Mesothelial cell of epicardium (in vitro differentiated cells): ENCODE measurements at regions not wholly inside any gene's neighbourhood (a gene's known extent, or its start where the extent isn't known, plus 50 kb on each side); places are given as distances from the start of the nearest gene placed in this dataset.

Experiments used
- DNase-seq, 2 experiments: peaks; one replicate each; pipeline ENCODE4 v3.0.0; 2021; ENCODE audit warnings: low spot score in 2 of 2; ENCODE audit not compliant: unreplicated experiment in 2 of 2
- H3K27ac Mint-ChIP-seq: 2 replicates; pipeline ENCODE4 v1.8.0; 2021; ENCODE audit warnings: mixed read lengths
- H3K27me3 Mint-ChIP-seq: 2 replicates; pipeline ENCODE4 v1.8.0; 2021; ENCODE audit warnings: low read depth, mixed read lengths
- H3K36me3 Mint-ChIP-seq: 2 replicates; pipeline ENCODE4 v1.8.0; 2021; ENCODE audit warnings: mixed read lengths
- H3K4me1 Mint-ChIP-seq: 2 replicates; pipeline ENCODE4 v1.8.0; 2021; ENCODE audit warnings: mixed read lengths
- H3K4me3 Mint-ChIP-seq: 2 replicates; pipeline ENCODE4 v1.8.0; 2021; ENCODE audit warnings: mild to moderate bottlenecking, moderate library complexity, mixed read lengths
- H3K9me3 Mint-ChIP-seq: 2 replicates; pipeline ENCODE4 v1.8.0; 2021; ENCODE audit warnings: mixed read lengths
- CTCF ChIP-seq: fragments of 200-600 bp; sonication (generic); IDR thresholded peaks from one replicate; pipeline ENCODE4 v1.5.0; 2021; ENCODE audit warnings: antibody characterized with exemption; ENCODE audit not compliant: unreplicated experiment

GRCh38 chr3:146382386-146382785, 87.0 kb downstream of the PLSCR2 start:
- Mint-ChIP-seq H3K27ac (no peak overlapping the region), H3K4me1 (no peaks in the 10 kb centered on the region), H3K9me3 (no peaks in the 10 kb centered on the region), H3K4me3 (no peak overlapping the region), H3K27me3 (no peaks in the 10 kb centered on the region), H3K36me3 (no peaks in the 10 kb centered on the region)
- TF ChIP-seq CTCF = no peak
- DNase-seq = no peak

- Mint-ChIP-seq H3K27ac (no peak overlapping the region), H3K27me3 (no peaks in the 10 kb centered on the region), H3K4me3 (no peak overlapping the region), H3K9me3 (no peaks in the 10 kb centered on the region), H3K4me1 (no peaks in the 10 kb centered on the region), H3K36me3 (no peaks in the 10 kb centered on the region)
- TF ChIP-seq CTCF = no peak
- no peak for DNase-seq
Measured at GRCh38 chr3:146380046-146380445, 89.3 kb downstream of the PLSCR2 start.

- H3K27ac Mint-ChIP-seq = no peak overlapping the region
- H3K36me3 Mint-ChIP-seq = peaks cover 1% of the 10 kb centered on the region
- no peaks in the 10 kb centered on the region for H3K4me1 Mint-ChIP-seq
- no peak for TF ChIP-seq CTCF
- no peak overlapping the region for H3K4me3 Mint-ChIP-seq
- peaks cover 22% of the 10 kb centered on the region for H3K9me3 Mint-ChIP-seq
- no peak for DNase-seq
- no peaks in the 10 kb centered on the region for H3K27me3 Mint-ChIP-seq
Measured at GRCh38 chr3:146375219-146375618, 94.1 kb downstream of the PLSCR2 start.

DNA sequence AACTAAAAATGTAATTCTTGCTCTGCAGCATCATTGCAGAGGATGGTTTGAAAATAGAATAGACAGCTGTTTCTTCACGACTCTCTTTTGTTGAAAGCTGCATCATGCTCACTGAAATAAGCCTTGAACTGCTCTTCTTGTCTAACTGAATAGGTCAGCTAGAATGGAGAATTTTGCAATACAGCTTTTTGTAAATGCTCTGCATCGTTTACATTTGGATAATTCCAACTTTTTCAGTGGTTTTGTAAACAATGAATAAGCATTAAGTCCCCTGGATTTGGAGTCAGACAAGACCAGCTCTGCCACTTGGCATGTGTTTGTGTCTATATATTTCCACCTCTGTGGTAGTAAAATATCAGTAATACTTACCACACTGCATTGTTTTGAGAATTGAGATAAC, 95.2 kb downstream of the PLSCR2 start:
- no peak for DNase-seq
- Mint-ChIP-seq H3K27me3 (no peaks in the 10 kb centered on the region), H3K9me3 (peaks cover 25% of the 10 kb centered on the region), H3K4me3 (no peak overlapping the region), H3K36me3 (peaks cover 1% of the 10 kb centered on the region), H3K27ac (no peak overlapping the region), H3K4me1 (no peaks in the 10 kb centered on the region)
- no peak for TF ChIP-seq CTCF

DNA sequence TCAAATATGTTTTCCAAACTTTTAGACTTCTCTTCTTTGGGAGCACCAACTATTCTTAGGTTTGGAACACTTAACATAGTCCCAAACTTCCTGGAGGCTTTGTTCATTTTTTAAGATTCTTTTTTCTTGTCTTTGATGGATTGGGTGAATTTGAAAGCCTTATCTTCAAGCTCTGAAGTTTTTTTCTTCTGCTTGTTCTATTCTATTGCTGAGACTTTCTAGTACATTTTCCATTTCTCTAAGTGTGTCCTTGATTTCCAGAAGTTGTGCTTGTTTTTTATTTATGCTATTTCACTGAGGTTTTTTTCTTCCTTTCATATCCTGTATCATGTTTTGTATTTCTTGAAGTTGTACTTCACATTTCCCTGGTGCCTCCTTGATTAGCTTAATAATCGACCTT, 97.5 kb downstream of the PLSCR2 start:
- Mint-ChIP-seq H3K36me3 (peaks cover 1% of the 10 kb centered on the region), H3K27ac (no peak overlapping the region), H3K4me1 (peaks cover 7% of the 10 kb centered on the region), H3K4me3 (no peak overlapping the region), H3K9me3 (peaks cover 25% of the 10 kb centered on the region), H3K27me3 (no peaks in the 10 kb centered on the region)
- no peak for DNase-seq
- TF ChIP-seq CTCF = no peak

- Mint-ChIP-seq H3K4me3 (no peak overlapping the region), H3K4me1 (peaks cover 7% of the 10 kb centered on the region), H3K27me3 (no peaks in the 10 kb centered on the region), H3K36me3 (peaks cover 1% of the 10 kb centered on the region), H3K9me3 (peaks cover 25% of the 10 kb centered on the region), H3K27ac (no peak overlapping the region)
- DNase-seq = no peak
- no peak for TF ChIP-seq CTCF
Measured at GRCh38 chr3:146368882-146369523, 100.4 kb downstream of the PLSCR2 start.
